Duodenal mucosa (tissue), 2 donors: ENCODE measurements at regions not wholly inside any gene's neighbourhood (a gene's known extent, or its start where the extent isn't known, plus 50 kb on each side); places are given as distances from the start of the nearest gene placed in this dataset.

Source experiments
- H3K27ac ChIP-seq: one replicate; pipeline ENCODE4 v1.7.0; 2013; ENCODE audit warnings: low read depth, low read length
- H3K27me3 ChIP-seq, 2 donors: one replicate each; pipeline ENCODE4 v1.7.0; 2013; ENCODE audit warnings: low read length in 2 of 2, control low read depth in 1 of 2; ENCODE audit not compliant: insufficient read depth in 2 of 2, control insufficient read depth in 1 of 2
- H3K36me3 ChIP-seq, 2 donors: one replicate each; pipeline ENCODE4 v1.7.0; 2013; ENCODE audit warnings: low read length in 2 of 2, control low read depth in 1 of 2; ENCODE audit not compliant: insufficient read depth in 2 of 2, control insufficient read depth in 1 of 2
- H3K4me1 ChIP-seq, 2 donors: one replicate each; pipeline ENCODE4 v1.7.0; 2013; ENCODE audit warnings: low read length in 2 of 2, control low read depth in 1 of 2; ENCODE audit not compliant: insufficient read depth in 2 of 2, control insufficient read depth in 1 of 2
- H3K4me3 ChIP-seq, 2 donors: one replicate each; pipeline ENCODE4 v1.7.0; 2013; ENCODE audit warnings: low read length in 2 of 2, low read depth in 1 of 2
- H3K9ac ChIP-seq, 2 donors: one replicate each; pipeline ENCODE4 v1.7.0; 2013; ENCODE audit warnings: low read length in 2 of 2, low read depth in 1 of 2
- H3K9me3 ChIP-seq, 2 donors: one replicate each; pipeline ENCODE4 v1.7.0; 2013; ENCODE audit warnings: low read length in 2 of 2, control low read depth in 1 of 2; ENCODE audit not compliant: control insufficient read depth in 1 of 2

GRCh38 chr16:73750639-73751038 is 546.0 kb upstream of the PSMD7 start:
- Histone ChIP-seq H3K27ac (no peak overlapping the region), H3K9me3 (no peaks in the 10 kb centered on the region), H3K27me3 (no peaks in the 10 kb centered on the region), H3K9ac (no peak overlapping the region), H3K4me1 (no peaks in the 10 kb centered on the region), H3K4me3 (no peak overlapping the region), H3K36me3 (no peaks in the 10 kb centered on the region)

- Histone ChIP-seq H3K4me3 (no peak overlapping the region), H3K27me3 (no peaks in the 10 kb centered on the region), H3K36me3 (no peaks in the 10 kb centered on the region), H3K4me1 (no peaks in the 10 kb centered on the region), H3K27ac (no peak overlapping the region), H3K9me3 (no peaks in the 10 kb centered on the region), H3K9ac (no peak overlapping the region)
Observed at GRCh38 chr16:73747328-73747727, 549.3 kb upstream of the PSMD7 start.

GRCh38 chr16:73746554-73746953 is 550.1 kb upstream of the PSMD7 start:
- no peak overlapping the region for H3K27ac ChIP-seq

GRCh38 chr16:73743665-73744496 is 552.7 kb upstream of the PSMD7 start:
- no peaks in the 10 kb centered on the region for H3K36me3 ChIP-seq
- H3K4me3 ChIP-seq = no peak overlapping the region
- no peaks in the 10 kb centered on the region for H3K27me3 ChIP-seq
- no peaks in the 10 kb centered on the region for H3K9me3 ChIP-seq
- H3K9ac ChIP-seq = no peak overlapping the region
- H3K4me1 ChIP-seq = no peaks in the 10 kb centered on the region
- no peak overlapping the region for H3K27ac ChIP-seq

More at GRCh38 chr16:73746554-73746953, 550.1 kb upstream of the PSMD7 start:
- Histone ChIP-seq H3K9ac (no peak overlapping the region), H3K27me3 (no peaks in the 10 kb centered on the region), H3K4me1 (no peaks in the 10 kb centered on the region), H3K4me3 (no peak overlapping the region), H3K9me3 (no peaks in the 10 kb centered on the region), H3K36me3 (no peaks in the 10 kb centered on the region)

GRCh38 chr16:73739049-73739769 is 557.4 kb upstream of the PSMD7 start:
- Histone ChIP-seq H3K9me3 (no peaks in the 10 kb centered on the region), H3K27ac (no peak overlapping the region), H3K36me3 (no peaks in the 10 kb centered on the region), H3K4me1 (no peaks in the 10 kb centered on the region), H3K4me3 (no peak overlapping the region), H3K9ac (no peak overlapping the region), H3K27me3 (no peaks in the 10 kb centered on the region)

GRCh38 chr16:73738266-73738665 is 558.3 kb upstream of the PSMD7 start:
- Histone ChIP-seq H3K36me3 (no peaks in the 10 kb centered on the region), H3K27ac (no peak overlapping the region), H3K9ac (no peak overlapping the region)

GRCh38 chr16:73737637-73738036 is 559.0 kb upstream of the PSMD7 start:
- Histone ChIP-seq H3K36me3 (no peaks in the 10 kb centered on the region), H3K4me3 (no peak overlapping the region), H3K9me3 (no peaks in the 10 kb centered on the region)

More at GRCh38 chr16:73738266-73738665, 558.3 kb upstream of the PSMD7 start:
- Histone ChIP-seq H3K9me3 (no peaks in the 10 kb centered on the region), H3K4me3 (no peak overlapping the region), H3K4me1 (no peaks in the 10 kb centered on the region), H3K27me3 (no peaks in the 10 kb centered on the region)

GRCh38 chr16:73735954-73736353 is 560.7 kb upstream of the PSMD7 start:
- no peaks in the 10 kb centered on the region for H3K27me3 ChIP-seq
- H3K36me3 ChIP-seq = no peaks in the 10 kb centered on the region
- H3K27ac ChIP-seq = no peak overlapping the region
- no peaks in the 10 kb centered on the region for H3K9me3 ChIP-seq
- H3K4me1 ChIP-seq = no peaks in the 10 kb centered on the region
- H3K9ac ChIP-seq = no peak overlapping the region
- H3K4me3 ChIP-seq = no peak overlapping the region

More at GRCh38 chr16:73737637-73738036, 559.0 kb upstream of the PSMD7 start:
- H3K4me1 ChIP-seq = no peaks in the 10 kb centered on the region
- H3K9ac ChIP-seq = no peak overlapping the region
- H3K27me3 ChIP-seq = no peaks in the 10 kb centered on the region
- no peak overlapping the region for H3K27ac ChIP-seq

GRCh38 chr16:73735018-73735417 is 561.6 kb upstream of the PSMD7 start:
- no peaks in the 10 kb centered on the region for H3K4me1 ChIP-seq
- H3K27me3 ChIP-seq = no peaks in the 10 kb centered on the region
- no peak overlapping the region for H3K4me3 ChIP-seq
- no peak overlapping the region for H3K27ac ChIP-seq
- H3K9me3 ChIP-seq = no peaks in the 10 kb centered on the region
- H3K9ac ChIP-seq = no peak overlapping the region
- no peaks in the 10 kb centered on the region for H3K36me3 ChIP-seq

- Histone ChIP-seq H3K27ac (no peak overlapping the region), H3K9ac (no peak overlapping the region)
Observed at GRCh38 chr16:73732681-73733080, 563.9 kb upstream of the PSMD7 start.

More at GRCh38 chr16:73732681-73733080, 563.9 kb upstream of the PSMD7 start:
- no peak overlapping the region for H3K4me3 ChIP-seq
- no peaks in the 10 kb centered on the region for H3K36me3 ChIP-seq
- H3K27me3 ChIP-seq = no peaks in the 10 kb centered on the region
- H3K4me1 ChIP-seq = no peaks in the 10 kb centered on the region
- no peaks in the 10 kb centered on the region for H3K9me3 ChIP-seq
